Inferior parietal cortex (tissue), 1 donor: ENCODE measurements at regions not wholly inside any gene's neighbourhood (a gene's known extent, or its start where the extent isn't known, plus 50 kb on each side); places are given as distances from the start of the nearest gene placed in this dataset.
"Not testable (repeated sequence)": the region's sequence is repeated elsewhere in the genome, so short reads cannot be mapped to it uniquely, and the experiment has no call there.

Experiments used
- DNase-seq: peaks from one replicate; pipeline ENCODE4 v3.0.0-alpha.2; 2016; ENCODE audit errors: extremely low spot score

- not testable (repeated sequence) for DNase-seq
Observed at GRCh38 chr16:88148078-88148477, 196.8 kb downstream of the BANP start.

- not testable (repeated sequence) for DNase-seq
Observed at GRCh38 chr16:88148682-88149081, 197.4 kb downstream of the BANP start.

- DNase-seq: not testable (repeated sequence)
Observed at GRCh38 chr16:88149158-88149603, 197.9 kb downstream of the BANP start.

- not testable (repeated sequence) for DNase-seq
Observed at GRCh38 chr16:88149663-88150062, 198.4 kb downstream of the BANP start.

GRCh38 chr16:88150456-88151128 is 199.4 kb downstream of the BANP start:
- DNase-seq: not testable (repeated sequence)

- DNase-seq: not testable (repeated sequence)
Observed at GRCh38 chr16:88151129-88151499, 199.9 kb downstream of the BANP start.

GRCh38 chr16:88151859-88152843 is 200.9 kb downstream of the BANP start:
- not testable (repeated sequence) for DNase-seq

- not testable (repeated sequence) for DNase-seq
Observed at GRCh38 chr16:88152879-88153278, 201.6 kb downstream of the BANP start.

- not testable (repeated sequence) for DNase-seq
Observed at GRCh38 chr16:88153516-88153915, 202.3 kb downstream of the BANP start.

GRCh38 chr16:88154886-88155285 is 203.7 kb downstream of the BANP start:
- not testable (repeated sequence) for DNase-seq

GRCh38 chr16:88155681-88156080 is 204.4 kb downstream of the BANP start:
- not testable (repeated sequence) for DNase-seq

GRCh38 chr16:88156640-88157283 is 205.5 kb downstream of the BANP start:
- DNase-seq: not testable (repeated sequence)

- not testable (repeated sequence) for DNase-seq
Observed at GRCh38 chr16:88157686-88158085, 206.5 kb downstream of the BANP start.

- not testable (repeated sequence) for DNase-seq
Observed at GRCh38 chr16:88158256-88159045, 207.2 kb downstream of the BANP start.

- DNase-seq: not testable (repeated sequence)
Observed at GRCh38 chr16:88159046-88159896, 208.0 kb downstream of the BANP start.

GRCh38 chr16:88159897-88160335 is 208.7 kb downstream of the BANP start:
- not testable (repeated sequence) for DNase-seq

- not testable (repeated sequence) for DNase-seq
Observed at GRCh38 chr16:88161191-88161590, 210.0 kb downstream of the BANP start.

GRCh38 chr16:88161623-88162275 is 210.5 kb downstream of the BANP start:
- DNase-seq: not testable (repeated sequence)

GRCh38 chr16:88162778-88163177 is 211.5 kb downstream of the BANP start:
- DNase-seq: not testable (repeated sequence)
